Right atrium auricular region (tissue), 2 donors: ENCODE measurements at regions not wholly inside any gene's neighbourhood (a gene's known extent, or its start where the extent isn't known, plus 50 kb on each side); places are given as distances from the start of the nearest gene placed in this dataset.

Experiments used
- DNase-seq: peaks from one replicate; pipeline ENCODE4 v3.0.0-alpha.2; 2019; ENCODE audit warnings: low spot score
- H3K27ac ChIP-seq, 2 donors: fragments of 200-600 bp; sonication (generic); 1 replicate in 1 of 2; 2 replicates in 1 of 2; pipeline ENCODE4 v1.5.1; 2016 to 2019
- H3K27me3 ChIP-seq, 2 donors: fragments of 200-600 bp; sonication (generic); one replicate each; pipeline versions ENCODE4 v1.5.1 to v1.6.0; 2017 to 2019
- H3K36me3 ChIP-seq: fragments of 200-600 bp; sonication (generic); one replicate; pipeline ENCODE4 v1.5.1; 2016
- H3K4me1 ChIP-seq, 2 donors: fragments of 200-600 bp; sonication (generic); one replicate each; pipeline versions ENCODE4 v1.5.1 to v1.6.0; 2017 to 2019
- H3K4me3 ChIP-seq, 2 donors: fragments of 200-600 bp; sonication (generic); 1 replicate in 1 of 2; 2 replicates in 1 of 2; pipeline ENCODE4 v1.5.1; 2017 to 2019; ENCODE audit warnings: mild to moderate bottlenecking in 1 of 2, moderate library complexity in 1 of 2
- H3K9me3 ChIP-seq, 2 donors: fragments of 200-600 bp; sonication (generic); one replicate each; pipeline ENCODE4 v1.5.1; 2019
- TF ChIP-seq, protein P1 (sequence below), 2 donors: fragments of 200-600 bp; sonication (generic); IDR thresholded peaks; one replicate each; pipeline ENCODE4 v1.5.1; 2019; ENCODE audit warnings: antibody characterized with exemption in 2 of 2

DNA sequence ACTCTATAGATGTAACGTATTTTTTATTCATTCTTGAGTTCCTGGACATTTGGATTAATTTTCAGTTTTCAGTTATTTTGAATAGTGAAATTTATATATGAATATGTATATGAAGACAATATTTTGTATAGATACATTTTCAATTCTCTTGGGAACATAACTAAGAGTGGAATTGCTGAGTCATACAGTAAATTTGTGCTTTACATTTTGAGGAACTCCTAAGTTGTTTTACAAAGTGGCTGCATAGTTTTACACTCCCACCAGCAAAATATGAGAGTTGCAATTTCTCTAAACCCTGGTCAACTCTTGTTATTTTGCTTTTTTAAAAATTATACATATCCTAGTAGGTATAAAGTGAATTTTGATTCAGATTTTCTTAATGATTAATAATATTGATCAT is 1838.6 kb upstream of the SEL1L start:
- no peak for DNase-seq
- H3K27ac ChIP-seq: no peak overlapping the region
- H3K9me3 ChIP-seq: no peaks in the 10 kb centered on the region
- H3K4me3 ChIP-seq: no peak overlapping the region
- no peaks in the 10 kb centered on the region for H3K36me3 ChIP-seq
- H3K27me3 ChIP-seq: no peaks in the 10 kb centered on the region
- TF ChIP-seq, protein P1, sequence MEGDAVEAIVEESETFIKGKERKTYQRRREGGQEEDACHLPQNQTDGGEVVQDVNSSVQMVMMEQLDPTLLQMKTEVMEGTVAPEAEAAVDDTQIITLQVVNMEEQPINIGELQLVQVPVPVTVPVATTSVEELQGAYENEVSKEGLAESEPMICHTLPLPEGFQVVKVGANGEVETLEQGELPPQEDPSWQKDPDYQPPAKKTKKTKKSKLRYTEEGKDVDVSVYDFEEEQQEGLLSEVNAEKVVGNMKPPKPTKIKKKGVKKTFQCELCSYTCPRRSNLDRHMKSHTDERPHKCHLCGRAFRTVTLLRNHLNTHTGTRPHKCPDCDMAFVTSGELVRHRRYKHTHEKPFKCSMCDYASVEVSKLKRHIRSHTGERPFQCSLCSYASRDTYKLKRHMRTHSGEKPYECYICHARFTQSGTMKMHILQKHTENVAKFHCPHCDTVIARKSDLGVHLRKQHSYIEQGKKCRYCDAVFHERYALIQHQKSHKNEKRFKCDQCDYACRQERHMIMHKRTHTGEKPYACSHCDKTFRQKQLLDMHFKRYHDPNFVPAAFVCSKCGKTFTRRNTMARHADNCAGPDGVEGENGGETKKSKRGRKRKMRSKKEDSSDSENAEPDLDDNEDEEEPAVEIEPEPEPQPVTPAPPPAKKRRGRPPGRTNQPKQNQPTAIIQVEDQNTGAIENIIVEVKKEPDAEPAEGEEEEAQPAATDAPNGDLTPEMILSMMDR (IDR thresholded peaks at IDR 0.05): no peak
- H3K4me1 ChIP-seq: no peaks in the 10 kb centered on the region

DNA sequence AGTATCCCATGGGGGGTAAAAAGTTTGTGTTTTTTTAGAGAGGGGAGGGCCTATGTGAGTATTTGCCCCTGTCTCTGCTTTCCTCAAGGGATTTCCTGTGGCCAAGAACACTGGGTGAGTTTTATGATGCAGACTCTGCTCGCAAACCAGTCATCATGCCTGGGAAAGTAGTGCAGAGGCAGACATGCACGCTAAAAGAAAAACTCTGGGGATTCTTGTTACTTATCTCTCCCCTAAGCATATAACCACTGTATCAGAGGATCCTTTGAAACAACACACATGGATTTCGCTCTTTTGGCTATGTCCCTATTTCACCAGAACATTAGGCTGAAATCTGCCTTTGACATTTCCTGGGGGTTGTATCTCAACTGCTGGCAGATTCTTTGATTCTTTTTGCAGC is 1845.8 kb upstream of the SEL1L start:
- TF ChIP-seq, protein P1 (IDR thresholded peaks at IDR 0.05): no peak
- H3K27ac ChIP-seq: no peak overlapping the region
- no peaks in the 10 kb centered on the region for H3K4me1 ChIP-seq
- no peaks in the 10 kb centered on the region for H3K36me3 ChIP-seq
- H3K9me3 ChIP-seq: no peaks in the 10 kb centered on the region
- DNase-seq: no peak
- no peaks in the 10 kb centered on the region for H3K27me3 ChIP-seq
- H3K4me3 ChIP-seq: no peak overlapping the region

DNA sequence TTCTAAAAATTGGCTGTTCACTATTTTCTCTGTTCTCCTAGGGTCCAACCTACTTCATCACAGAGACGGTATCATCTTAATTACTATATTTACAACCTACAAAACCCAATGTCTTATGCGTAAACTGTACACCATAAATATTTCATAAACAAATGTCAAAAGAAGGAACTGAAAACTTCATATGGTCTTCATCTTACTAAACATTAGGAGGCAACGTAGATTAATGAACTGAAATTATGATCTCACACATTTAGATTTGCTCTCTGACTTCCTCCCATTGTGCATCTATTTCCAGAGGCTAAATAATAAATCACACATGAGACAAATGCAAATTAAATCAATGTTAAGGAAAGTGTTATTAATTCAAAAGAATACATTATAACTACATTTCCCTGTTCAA is 1850.6 kb upstream of the SEL1L start:
- no peak for DNase-seq
- H3K9me3 ChIP-seq: peaks cover 0 to 5% of the 10 kb centered on the region in 2 donors
- no peaks in the 10 kb centered on the region for H3K27me3 ChIP-seq
- TF ChIP-seq, protein P1 (IDR thresholded peaks at IDR 0.05): no peak
- H3K27ac ChIP-seq: no peak overlapping the region
- H3K36me3 ChIP-seq: no peaks in the 10 kb centered on the region
- no peak overlapping the region for H3K4me3 ChIP-seq
- no peaks in the 10 kb centered on the region for H3K4me1 ChIP-seq

DNA sequence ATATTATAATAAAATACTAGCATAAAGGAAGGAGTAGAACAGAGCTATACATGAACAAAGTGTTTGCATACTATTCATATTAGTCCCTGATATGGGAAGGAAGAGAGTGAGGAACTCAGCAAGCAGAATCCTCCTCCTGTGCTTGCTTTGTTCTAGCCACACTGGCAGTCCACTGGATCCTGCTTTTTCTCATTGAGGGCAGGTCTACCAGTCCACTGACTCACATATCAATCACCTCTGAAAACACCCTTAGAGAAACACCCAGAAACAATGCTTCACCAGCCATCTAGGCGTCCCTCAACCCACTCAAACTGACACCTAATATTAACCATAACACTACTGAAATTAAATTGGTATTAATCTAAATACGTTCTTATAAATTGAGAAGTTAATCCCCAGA is 1861.7 kb upstream of the SEL1L start:
- H3K4me1 ChIP-seq: no peaks in the 10 kb centered on the region

DNA sequence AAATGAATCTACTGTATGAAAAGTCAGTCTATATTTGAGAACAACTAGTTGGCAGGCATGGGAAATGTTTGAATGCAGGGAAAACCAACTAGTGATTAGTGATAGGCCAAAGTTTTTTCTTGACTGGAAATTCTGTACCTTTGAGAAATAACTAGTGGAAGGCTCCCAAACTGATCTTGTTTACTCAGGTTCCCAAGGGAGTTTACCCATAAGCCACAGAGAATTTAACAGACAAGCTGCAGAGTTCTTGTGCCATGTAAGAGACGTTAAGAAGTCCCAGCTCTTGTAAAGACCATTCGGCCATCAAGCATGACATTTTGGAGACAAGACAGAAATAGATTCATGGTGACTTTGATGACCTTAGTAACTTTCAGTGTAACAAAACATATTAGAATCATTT is 1882.8 kb upstream of the SEL1L start:
- no peaks in the 10 kb centered on the region for H3K9me3 ChIP-seq
- TF ChIP-seq, protein P1 (IDR thresholded peaks at IDR 0.05): no peak
- H3K36me3 ChIP-seq: no peaks in the 10 kb centered on the region
- no peak overlapping the region for H3K27ac ChIP-seq
- no peak for DNase-seq
- H3K4me3 ChIP-seq: no peak overlapping the region
- H3K27me3 ChIP-seq: no peaks in the 10 kb centered on the region
- H3K4me1 ChIP-seq: no peaks in the 10 kb centered on the region

More for the DNA sequence above, 1861.7 kb upstream of the SEL1L start:
- Histone ChIP-seq H3K27me3 (no peaks in the 10 kb centered on the region), H3K36me3 (no peaks in the 10 kb centered on the region), H3K27ac (no peak overlapping the region), H3K9me3 (no peaks in the 10 kb centered on the region), H3K4me3 (no peak overlapping the region)
- DNase-seq: no peak
- TF ChIP-seq, protein P1 (IDR thresholded peaks at IDR 0.05): no peak

DNA sequence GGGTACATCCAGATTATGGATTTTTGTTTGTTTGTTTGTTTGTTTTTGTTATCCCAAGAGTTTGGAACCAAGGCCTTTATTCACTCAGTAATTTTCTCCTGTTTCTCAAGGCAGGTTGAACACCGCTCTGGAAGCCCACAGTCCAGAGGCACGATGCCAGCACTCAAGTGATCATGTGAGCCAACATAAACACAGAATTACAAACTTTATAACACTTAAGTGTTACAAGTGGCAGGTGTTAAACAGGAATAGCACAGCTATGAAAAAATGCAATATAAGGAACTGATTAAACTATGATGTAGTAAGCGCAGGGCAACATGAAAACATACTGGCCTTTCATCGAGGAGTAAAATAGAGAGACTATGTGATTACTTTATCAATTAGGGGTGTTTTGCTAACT is 1885.8 kb upstream of the SEL1L start:
- Histone ChIP-seq H3K27me3 (no peaks in the 10 kb centered on the region), H3K4me1 (no peaks in the 10 kb centered on the region), H3K4me3 (no peak overlapping the region), H3K36me3 (no peaks in the 10 kb centered on the region), H3K9me3 (no peaks in the 10 kb centered on the region), H3K27ac (no peak overlapping the region)
- TF ChIP-seq, protein P1 (IDR thresholded peaks at IDR 0.05): no peak
- DNase-seq: no peak
